AG09319 (cell line): ENCODE measurements at regions not wholly inside any gene's neighbourhood (a gene's known extent, or its start where the extent isn't known, plus 50 kb on each side); places are given as distances from the start of the nearest gene placed in this dataset.

Experiments used
- DNase-seq: peaks from one replicate; pipeline ENCODE4 v3.0.0-alpha.2; 2010; ENCODE audit warnings: low read depth; ENCODE audit errors: extremely low read depth
- CTCF ChIP-seq: IDR thresholded peaks from 2 replicates; pipeline ENCODE4 v1.5.1; 2011; ENCODE audit warnings: low read depth, mild to moderate bottlenecking, inconsistent platforms, low read length, moderate library complexity

GRCh38 chr11:70819022-70819421, 420.7 kb downstream of the CTTN start:
- no peak for DNase-seq
- no peak for TF ChIP-seq CTCF

- no peak for DNase-seq
- no peak for TF ChIP-seq CTCF
Measured at GRCh38 chr11:70820311-70820710, 422.0 kb downstream of the CTTN start.

- no peak for TF ChIP-seq CTCF
Measured at GRCh38 chr11:70820712-70821111, 422.4 kb downstream of the CTTN start.

GRCh38 chr11:70823771-70824170, 425.4 kb downstream of the CTTN start:
- TF ChIP-seq CTCF, result no peak
- no peak for DNase-seq

More at GRCh38 chr11:70820712-70821111, 422.4 kb downstream of the CTTN start:
- DNase-seq, result no peak

- TF ChIP-seq CTCF, result no peak
- DNase-seq, result no peak
Measured at GRCh38 chr11:70824605-70825245, 426.4 kb downstream of the CTTN start.

- no peak for DNase-seq
- TF ChIP-seq CTCF, result no peak
Measured at GRCh38 chr11:70825893-70826540, 426.4 kb downstream of the SHANK2 start.

GRCh38 chr11:70826541-70827335, 425.6 kb downstream of the SHANK2 start:
- no peak for TF ChIP-seq CTCF
- no peak for DNase-seq
